Heart left ventricle (tissue), 16 donors: ENCODE measurements at regions not wholly inside any gene's neighbourhood (a gene's known extent, or its start where the extent isn't known, plus 50 kb on each side); places are given as distances from the start of the nearest gene placed in this dataset.
"Not testable (repeated sequence)": the region's sequence is repeated elsewhere in the genome, so short reads cannot be mapped to it uniquely, and the experiment has no call there.

Source experiments
- ATAC-seq, 4 donors: fragments of 200-7000 bp; cut with Tn5 transposase; one replicate each; pipeline ENCODE4 v1.9.1; 2020 to 2022; ENCODE audit warnings: moderate library complexity in 4 of 4, mild to moderate bottlenecking in 3 of 4, moderate number of reproducible peaks in 1 of 4
- DNase-seq, 5 donors: peaks; one replicate each; pipeline ENCODE4 v3.0.0-alpha.2; 2020
- H3K27ac ChIP-seq, 12 donors: fragments of 200-600 bp; sonication (generic) in 4 of 12; one replicate each; pipeline versions ENCODE4 v1.5.0 to v1.8.0; 2016 to 2022; ENCODE audit warnings: mild to moderate bottlenecking in 2 of 12
- H3K27me3 ChIP-seq, 9 donors: fragments of 200-600 bp; sonication (generic) in 2 of 9; one replicate each; pipeline versions ENCODE4 v1.5.1 to v1.8.0; 2016 to 2022; ENCODE audit warnings: mild to moderate bottlenecking in 3 of 9
- H3K36me3 ChIP-seq, 9 donors: fragments of 200-600 bp; sonication (generic) in 2 of 9; one replicate each; pipeline versions ENCODE4 v1.5.0 to v1.8.0; 2018 to 2022; ENCODE audit warnings: mild to moderate bottlenecking in 2 of 9
- H3K4me1 ChIP-seq, 12 donors: fragments of 200-600 bp; sonication (generic) in 4 of 12; one replicate each; pipeline versions ENCODE4 v1.5.0 to v1.8.0; 2016 to 2022; ENCODE audit warnings: mild to moderate bottlenecking in 3 of 12
- H3K4me3 ChIP-seq, 12 donors: fragments of 200-600 bp; sonication (generic) in 4 of 12; one replicate each; pipeline versions ENCODE4 v1.5.0 to v1.8.0; 2017 to 2022; ENCODE audit warnings: mild to moderate bottlenecking in 9 of 12, moderate library complexity in 4 of 12
- H3K9me3 ChIP-seq, 12 donors: fragments of 200-600 bp; sonication (generic) in 4 of 12; one replicate each; pipeline versions ENCODE4 v1.5.0 to v1.8.0; 2016 to 2022; ENCODE audit warnings: mild to moderate bottlenecking in 1 of 12
- CTCF ChIP-seq, 12 donors: fragments of 200-600 bp; sonication (generic) in 4 of 12; IDR thresholded peaks; one replicate each; pipeline versions ENCODE4 v1.5.0 to v1.8.0; 2018 to 2022; ENCODE audit warnings: antibody characterized with exemption in 12 of 12, mild to moderate bottlenecking in 5 of 12
- POLR2A ChIP-seq, 2 donors: fragments of 450-650 bp; IDR thresholded peaks; one replicate each; pipeline ENCODE4 v1.6.1; 2017; ENCODE audit warnings: antibody characterized with exemption in 2 of 2, mild to moderate bottlenecking in 2 of 2, moderate library complexity in 2 of 2
- WGBS, 4 donors: extraction: QIAGEN DNeasy Blood & Tissue Kit in 2 of 4; methylation state at CpG; one replicate each; pipeline versions ENCODE4 v1.1.5 to v1.1.7; 2013 to 2018; 5-methylcytosine and 5-hydroxymethylcytosine counted together
- intact Hi-C, 10 donors: fragments of 100-400 bp; cut with DNase I; formaldehyde crosslinking; loops; one replicate each; pipeline versions ENCODE4 v1.11.1 to v1.14.2; 2022
- donor health status: ischemic (EF 13 %, LVEDD 7.1; RV severe dilation, severe dysfunction).
- donor health status: healthy with polysubstance abuse.
- donor health status: DM: no; HTN: yes; CAD: no.
- donor health status: DM: no; HTN: no; CAD: no.
- donor health status: ischemic (EF 25% LVEDD 6.9; RV normal size, moderate dysfunction).
- donor health status: ischemic (EF 25% LVEDD 5.7; RV mildly dilated, moderate dysfunction).
- donor health status: healthy.
- donor health status: DM: yes; HTN: yes; CAD: no.
- donor health status: ischemic (EF 35%, LVEDD 5.7; RV mildly dilated, moderate dysfunction).
- donor health status: nonischemic (EF 11% LVEDD 7.7; RV severe dilation, severe dysfunction).
- donor health status: DM: yes; HTN: yes; CAD: no.
- donor health status: PGD.
- donor health status: ischemic (EF 29% LVEDD 5.4; RV normal size, mild dysfunction).
- donor health status: nonischemic (EF 23%, LVEDD 6.1; RV moderate dilation, normal function).

- Histone ChIP-seq H3K4me1 (peaks cover 0 to 8% (median 0%) of the 10 kb centered on the region in 12 donors), H3K27ac (no peak overlapping the region), H3K4me3 (peak overlapping the region in 1 of 12 donors; percentile 4), H3K36me3 (no peaks in the 10 kb centered on the region), H3K9me3 (no peaks in the 10 kb centered on the region), H3K27me3 (no peaks in the 10 kb centered on the region)
- DNase-seq (no peak), ATAC-seq (no peak)
- 13 to 18% (median 16%) methylated on average over 4 of the region's 4 CpGs for WGBS, 4 donors
- intact Hi-C loops, result no loop called here
- TF ChIP-seq CTCF (IDR thresholded peaks at IDR 0.05), result no peak
- no peak for TF ChIP-seq POLR2A (IDR thresholded peaks at IDR 0.05)
Observed at GRCh38 chr1:79235301-79236002, 228.9 kb upstream of the ADGRL4 start.

GRCh38 chr1:79232818-79233217 is 226.3 kb upstream of the ADGRL4 start:
- ATAC-seq, result no peak
- no peaks in the 10 kb centered on the region for H3K9me3 ChIP-seq
- intact Hi-C loops, result no loop called here

GRCh38 chr1:79230751-79231150 is 224.2 kb upstream of the ADGRL4 start:
- H3K27ac ChIP-seq, H3K27me3 ChIP-seq, H3K9me3 ChIP-seq, H3K4me1 ChIP-seq, H3K36me3 ChIP-seq, DNase-seq, intact Hi-C loops, H3K4me3 ChIP-seq, ATAC-seq: not testable (repeated sequence)
- 70 to 80% (median 78%) methylated on average over 4 of the region's 4 CpGs for WGBS, 4 donors

More at GRCh38 chr1:79232818-79233217, 226.3 kb upstream of the ADGRL4 start:
- H3K27me3 ChIP-seq, result no peaks in the 10 kb centered on the region
- no peaks in the 10 kb centered on the region for H3K36me3 ChIP-seq
- no peak for DNase-seq
- H3K4me3 ChIP-seq, result no peak overlapping the region
- TF ChIP-seq POLR2A (IDR thresholded peaks at IDR 0.05) (no peak), CTCF (IDR thresholded peaks at IDR 0.05) (no peak)
- H3K27ac ChIP-seq, result no peak overlapping the region
- peaks cover 0 to 8% (median 0%) of the 10 kb centered on the region in 12 donors for H3K4me1 ChIP-seq

- WGBS, 4 donors, result 64 to 93% (median 86%) methylated on average over 2 of the region's 2 CpGs
- Histone ChIP-seq H3K4me3 (no peak overlapping the region), H3K36me3 (no peaks in the 10 kb centered on the region), H3K9me3 (no peaks in the 10 kb centered on the region), H3K27me3 (no peaks in the 10 kb centered on the region), H3K4me1 (no peaks in the 10 kb centered on the region), H3K27ac (no peak overlapping the region)
- intact Hi-C loops, result no loop called here
- TF ChIP-seq CTCF (IDR thresholded peaks at IDR 0.05), result no peak
- no peak for TF ChIP-seq POLR2A (IDR thresholded peaks at IDR 0.05)
- no peak for ATAC-seq
- no peak for DNase-seq
Observed at GRCh38 chr1:79226963-79227362, 220.4 kb upstream of the ADGRL4 start.

GRCh38 chr1:79224537-79224936 is 218.0 kb upstream of the ADGRL4 start:
- no peaks in the 10 kb centered on the region for H3K36me3 ChIP-seq
- no peak for DNase-seq
- no peaks in the 10 kb centered on the region for H3K27me3 ChIP-seq
- H3K9me3 ChIP-seq, result peaks cover 0 to 15% (median 5%) of the 10 kb centered on the region in 12 donors
- TF ChIP-seq POLR2A (IDR thresholded peaks at IDR 0.05), result no peak
- TF ChIP-seq CTCF (IDR thresholded peaks at IDR 0.05), result no peak
- no peak for ATAC-seq
- intact Hi-C loops, result no loop called here
- H3K27ac ChIP-seq, result no peak overlapping the region
- H3K4me1 ChIP-seq, result no peaks in the 10 kb centered on the region
- H3K4me3 ChIP-seq, result no peak overlapping the region
- WGBS, 4 donors, result 58 to 90% (median 82%) methylated on average over 3 of the region's 3 CpGs
